Liver (tissue), 3 donors: ENCODE measurements at regions not wholly inside any gene's neighbourhood (a gene's known extent, or its start where the extent isn't known, plus 50 kb on each side); places are given as distances from the start of the nearest gene placed in this dataset.
"Not testable (repeated sequence)": the region's sequence is repeated elsewhere in the genome, so short reads cannot be mapped to it uniquely, and the experiment has no call there.

ENCODE experiments used
- EGR1 ChIP-seq, 2 donors: IDR thresholded peaks; 2 replicates each; pipeline ENCODE4 v1.6.1; 2016 to 2018; ENCODE audit warnings: antibody characterized with exemption in 2 of 2, low read depth in 2 of 2
- GABPA ChIP-seq, 2 donors: IDR thresholded peaks in 1 of 2; conservative IDR thresholded peaks in 1 of 2; 2 replicates each; pipeline ENCODE4 v1.6.1; 2016; ENCODE audit warnings: antibody characterized with exemption in 2 of 2, mild to moderate bottlenecking in 1 of 2, moderate library complexity in 1 of 2
- HNF4G ChIP-seq: IDR thresholded peaks from 2 replicates; pipeline ENCODE4 v1.6.1; 2016; ENCODE audit warnings: antibody characterized with exemption
- JUND ChIP-seq, 2 donors: IDR thresholded peaks; 2 replicates each; pipeline ENCODE4 v1.6.1; 2016; ENCODE audit warnings: antibody characterized with exemption in 2 of 2
- RAD21 ChIP-seq, 2 donors: IDR thresholded peaks; 2 replicates each; pipeline ENCODE4 v1.6.1; 2016; ENCODE audit warnings: antibody characterized with exemption in 2 of 2, mild to moderate bottlenecking in 2 of 2
- TAF1 ChIP-seq: conservative IDR thresholded peaks from 2 replicates; pipeline ENCODE4 v1.6.1; 2016; ENCODE audit warnings: antibody characterized with exemption, mild to moderate bottlenecking
- YY1 ChIP-seq: IDR thresholded peaks from 2 replicates; pipeline ENCODE4 v1.6.1; 2016; ENCODE audit warnings: antibody characterized with exemption, mild to moderate bottlenecking
- TF ChIP-seq, protein P1 (sequence below): fragments of 150-350 bp; IDR thresholded peaks from 2 replicates; pipeline ENCODE4 v1.5.1; 2017; ENCODE audit warnings: improper control_type of control experiment, low read depth, low read length; ENCODE audit not compliant: missing input control
- TF ChIP-seq, protein P2 (sequence below): IDR thresholded peaks from 2 replicates; pipeline ENCODE4 v1.6.1; 2016; ENCODE audit warnings: antibody characterized with exemption, mild to moderate bottlenecking
- TF ChIP-seq, protein P3 (sequence below): IDR thresholded peaks from 2 replicates; pipeline ENCODE4 v1.6.1; 2016; ENCODE audit warnings: antibody characterized with exemption
- TF ChIP-seq, protein P4 (sequence below): IDR thresholded peaks from 2 replicates; pipeline ENCODE4 v1.6.1; 2016; ENCODE audit warnings: antibody characterized with exemption
- donor health status: healthy.
- donor health status: healthy.

DNA sequence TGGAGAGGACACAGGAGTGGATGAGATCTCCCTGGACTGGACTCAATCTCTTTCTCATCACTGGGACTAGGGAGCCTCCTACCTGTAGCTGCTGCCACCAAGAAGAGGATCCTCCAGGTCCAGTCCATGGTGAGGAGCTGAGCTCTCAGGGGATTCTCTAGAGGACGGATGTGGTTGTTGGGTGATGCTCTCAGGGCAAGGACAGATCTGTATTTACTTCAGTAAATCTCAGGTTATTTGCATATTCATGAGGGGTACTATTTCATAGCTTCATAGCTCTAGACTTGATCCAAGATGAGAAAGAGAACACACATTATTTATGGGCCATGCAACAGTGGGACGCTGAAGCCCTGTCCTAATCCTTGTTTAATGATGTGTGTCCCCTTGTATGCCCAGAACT is 80.4 kb downstream of the OR4M2 start:
- TF ChIP-seq, protein P1, sequence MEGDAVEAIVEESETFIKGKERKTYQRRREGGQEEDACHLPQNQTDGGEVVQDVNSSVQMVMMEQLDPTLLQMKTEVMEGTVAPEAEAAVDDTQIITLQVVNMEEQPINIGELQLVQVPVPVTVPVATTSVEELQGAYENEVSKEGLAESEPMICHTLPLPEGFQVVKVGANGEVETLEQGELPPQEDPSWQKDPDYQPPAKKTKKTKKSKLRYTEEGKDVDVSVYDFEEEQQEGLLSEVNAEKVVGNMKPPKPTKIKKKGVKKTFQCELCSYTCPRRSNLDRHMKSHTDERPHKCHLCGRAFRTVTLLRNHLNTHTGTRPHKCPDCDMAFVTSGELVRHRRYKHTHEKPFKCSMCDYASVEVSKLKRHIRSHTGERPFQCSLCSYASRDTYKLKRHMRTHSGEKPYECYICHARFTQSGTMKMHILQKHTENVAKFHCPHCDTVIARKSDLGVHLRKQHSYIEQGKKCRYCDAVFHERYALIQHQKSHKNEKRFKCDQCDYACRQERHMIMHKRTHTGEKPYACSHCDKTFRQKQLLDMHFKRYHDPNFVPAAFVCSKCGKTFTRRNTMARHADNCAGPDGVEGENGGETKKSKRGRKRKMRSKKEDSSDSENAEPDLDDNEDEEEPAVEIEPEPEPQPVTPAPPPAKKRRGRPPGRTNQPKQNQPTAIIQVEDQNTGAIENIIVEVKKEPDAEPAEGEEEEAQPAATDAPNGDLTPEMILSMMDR, result not testable (repeated sequence)
- not testable (repeated sequence) for TF ChIP-seq RAD21 (IDR thresholded peaks at IDR 0.05); YY1; GABPA (IDR thresholded peaks at IDR 0.05 in 1 of 2, conservative IDR thresholded peaks at IDR 0.05 in 1 of 2); JUND (IDR thresholded peaks at IDR 0.05); TAF1; EGR1 (IDR thresholded peaks at IDR 0.05; ENCODE audit: low read depth in 2 of 2); HNF4G
- TF ChIP-seq, protein P2, sequence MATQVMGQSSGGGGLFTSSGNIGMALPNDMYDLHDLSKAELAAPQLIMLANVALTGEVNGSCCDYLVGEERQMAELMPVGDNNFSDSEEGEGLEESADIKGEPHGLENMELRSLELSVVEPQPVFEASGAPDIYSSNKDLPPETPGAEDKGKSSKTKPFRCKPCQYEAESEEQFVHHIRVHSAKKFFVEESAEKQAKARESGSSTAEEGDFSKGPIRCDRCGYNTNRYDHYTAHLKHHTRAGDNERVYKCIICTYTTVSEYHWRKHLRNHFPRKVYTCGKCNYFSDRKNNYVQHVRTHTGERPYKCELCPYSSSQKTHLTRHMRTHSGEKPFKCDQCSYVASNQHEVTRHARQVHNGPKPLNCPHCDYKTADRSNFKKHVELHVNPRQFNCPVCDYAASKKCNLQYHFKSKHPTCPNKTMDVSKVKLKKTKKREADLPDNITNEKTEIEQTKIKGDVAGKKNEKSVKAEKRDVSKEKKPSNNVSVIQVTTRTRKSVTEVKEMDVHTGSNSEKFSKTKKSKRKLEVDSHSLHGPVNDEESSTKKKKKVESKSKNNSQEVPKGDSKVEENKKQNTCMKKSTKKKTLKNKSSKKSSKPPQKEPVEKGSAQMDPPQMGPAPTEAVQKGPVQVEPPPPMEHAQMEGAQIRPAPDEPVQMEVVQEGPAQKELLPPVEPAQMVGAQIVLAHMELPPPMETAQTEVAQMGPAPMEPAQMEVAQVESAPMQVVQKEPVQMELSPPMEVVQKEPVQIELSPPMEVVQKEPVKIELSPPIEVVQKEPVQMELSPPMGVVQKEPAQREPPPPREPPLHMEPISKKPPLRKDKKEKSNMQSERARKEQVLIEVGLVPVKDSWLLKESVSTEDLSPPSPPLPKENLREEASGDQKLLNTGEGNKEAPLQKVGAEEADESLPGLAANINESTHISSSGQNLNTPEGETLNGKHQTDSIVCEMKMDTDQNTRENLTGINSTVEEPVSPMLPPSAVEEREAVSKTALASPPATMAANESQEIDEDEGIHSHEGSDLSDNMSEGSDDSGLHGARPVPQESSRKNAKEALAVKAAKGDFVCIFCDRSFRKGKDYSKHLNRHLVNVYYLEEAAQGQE, result not testable (repeated sequence)
- TF ChIP-seq, protein P3, sequence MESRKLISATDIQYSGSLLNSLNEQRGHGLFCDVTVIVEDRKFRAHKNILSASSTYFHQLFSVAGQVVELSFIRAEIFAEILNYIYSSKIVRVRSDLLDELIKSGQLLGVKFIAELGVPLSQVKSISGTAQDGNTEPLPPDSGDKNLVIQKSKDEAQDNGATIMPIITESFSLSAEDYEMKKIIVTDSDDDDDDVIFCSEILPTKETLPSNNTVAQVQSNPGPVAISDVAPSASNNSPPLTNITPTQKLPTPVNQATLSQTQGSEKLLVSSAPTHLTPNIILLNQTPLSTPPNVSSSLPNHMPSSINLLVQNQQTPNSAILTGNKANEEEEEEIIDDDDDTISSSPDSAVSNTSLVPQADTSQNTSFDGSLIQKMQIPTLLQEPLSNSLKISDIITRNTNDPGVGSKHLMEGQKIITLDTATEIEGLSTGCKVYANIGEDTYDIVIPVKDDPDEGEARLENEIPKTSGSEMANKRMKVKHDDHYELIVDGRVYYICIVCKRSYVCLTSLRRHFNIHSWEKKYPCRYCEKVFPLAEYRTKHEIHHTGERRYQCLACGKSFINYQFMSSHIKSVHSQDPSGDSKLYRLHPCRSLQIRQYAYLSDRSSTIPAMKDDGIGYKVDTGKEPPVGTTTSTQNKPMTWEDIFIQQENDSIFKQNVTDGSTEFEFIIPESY, result not testable (repeated sequence)
- TF ChIP-seq, protein P4, sequence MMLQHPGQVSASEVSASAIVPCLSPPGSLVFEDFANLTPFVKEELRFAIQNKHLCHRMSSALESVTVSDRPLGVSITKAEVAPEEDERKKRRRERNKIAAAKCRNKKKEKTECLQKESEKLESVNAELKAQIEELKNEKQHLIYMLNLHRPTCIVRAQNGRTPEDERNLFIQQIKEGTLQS, result not testable (repeated sequence)
